Gastrocnemius medialis (tissue), 4 donors: ENCODE measurements at regions not wholly inside any gene's neighbourhood (a gene's known extent, or its start where the extent isn't known, plus 50 kb on each side); places are given as distances from the start of the nearest gene placed in this dataset.

Experiments
- POLR2A ChIP-seq, 2 donors: fragments of 450-650 bp; IDR thresholded peaks; one replicate each; pipeline ENCODE4 v1.6.1; 2017; ENCODE audit warnings: antibody characterized with exemption in 2 of 2, mild to moderate bottlenecking in 2 of 2, moderate library complexity in 2 of 2
- TF ChIP-seq, protein P1 (sequence below), 5 experiments: fragments of 450-650 bp in 3 of 5; fragments of 200-600 bp in 2 of 5; sonication (generic) in 2 of 5; IDR thresholded peaks in 4 of 5; conservative IDR thresholded peaks in 1 of 5; 1 replicate in 4 of 5; 2 replicates in 1 of 5; pipeline ENCODE4 v1.5.1; 2016 to 2019; ENCODE audit warnings: antibody characterized with exemption in 5 of 5, mild to moderate bottlenecking in 3 of 5, moderate library complexity in 3 of 5

GRCh38 chr18:35890323-35890722, 82.2 kb upstream of the RMP24 start:
- TF ChIP-seq, protein P1, sequence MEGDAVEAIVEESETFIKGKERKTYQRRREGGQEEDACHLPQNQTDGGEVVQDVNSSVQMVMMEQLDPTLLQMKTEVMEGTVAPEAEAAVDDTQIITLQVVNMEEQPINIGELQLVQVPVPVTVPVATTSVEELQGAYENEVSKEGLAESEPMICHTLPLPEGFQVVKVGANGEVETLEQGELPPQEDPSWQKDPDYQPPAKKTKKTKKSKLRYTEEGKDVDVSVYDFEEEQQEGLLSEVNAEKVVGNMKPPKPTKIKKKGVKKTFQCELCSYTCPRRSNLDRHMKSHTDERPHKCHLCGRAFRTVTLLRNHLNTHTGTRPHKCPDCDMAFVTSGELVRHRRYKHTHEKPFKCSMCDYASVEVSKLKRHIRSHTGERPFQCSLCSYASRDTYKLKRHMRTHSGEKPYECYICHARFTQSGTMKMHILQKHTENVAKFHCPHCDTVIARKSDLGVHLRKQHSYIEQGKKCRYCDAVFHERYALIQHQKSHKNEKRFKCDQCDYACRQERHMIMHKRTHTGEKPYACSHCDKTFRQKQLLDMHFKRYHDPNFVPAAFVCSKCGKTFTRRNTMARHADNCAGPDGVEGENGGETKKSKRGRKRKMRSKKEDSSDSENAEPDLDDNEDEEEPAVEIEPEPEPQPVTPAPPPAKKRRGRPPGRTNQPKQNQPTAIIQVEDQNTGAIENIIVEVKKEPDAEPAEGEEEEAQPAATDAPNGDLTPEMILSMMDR (IDR thresholded peaks at IDR 0.05 in 4 of 5, conservative IDR thresholded peaks at IDR 0.05 in 1 of 5): no peak
- TF ChIP-seq POLR2A (IDR thresholded peaks at IDR 0.05): no peak
